HL-60 (cell line): ENCODE measurements at regions not wholly inside any gene's neighbourhood (a gene's known extent, or its start where the extent isn't known, plus 50 kb on each side); places are given as distances from the start of the nearest gene placed in this dataset.

Experiments used
- DNase-seq, 2 experiments: peaks; one replicate each; pipeline ENCODE4 v3.0.0-alpha.2; 2010 to 2020; ENCODE audit warnings: low read depth in 1 of 2, low spot score in 1 of 2
- H3K27ac ChIP-seq: fragments of 250-450 bp; sonication (Bioruptor Pico); replicated peaks from 2 replicates; pipeline ENCODE4 v1.5.1; 2020; ENCODE audit warnings: mild to moderate bottlenecking, moderate library complexity
- H3K27me3 ChIP-seq: fragments of 250-450 bp; sonication (Bioruptor Pico); 2 replicates; pipeline ENCODE4 v1.5.1; 2021; ENCODE audit warnings: mild to moderate bottlenecking, moderate library complexity; ENCODE audit not compliant: insufficient read depth, poor library complexity, severe bottlenecking
- H3K4me3 ChIP-seq: replicated peaks from 2 replicates; pipeline ENCODE4 v1.5.1; 2011; ENCODE audit warnings: mild to moderate bottlenecking, control low read depth, low read length; ENCODE audit not compliant: insufficient read depth
- CTCF ChIP-seq: IDR thresholded peaks from one replicate; pipeline ENCODE4 v1.5.1; 2011; ENCODE audit warnings: low read length, control low read depth, inconsistent platforms; ENCODE audit not compliant: insufficient read depth
- GABPA ChIP-seq: IDR thresholded peaks from 2 replicates; pipeline ENCODE4 v1.6.1; 2012; ENCODE audit warnings: low read depth
- POLR2AphosphoS5 ChIP-seq: IDR thresholded peaks from 2 replicates; pipeline ENCODE4 v1.6.1; 2012; ENCODE audit warnings: low read depth
- REST ChIP-seq: IDR thresholded peaks from 2 replicates; pipeline ENCODE4 v1.6.1; 2012; ENCODE audit warnings: low read depth; ENCODE audit not compliant: insufficient replicate concordance
- SPI1 ChIP-seq: IDR thresholded peaks from 2 replicates; pipeline ENCODE4 v1.6.1; 2012; ENCODE audit warnings: low read depth, mild to moderate bottlenecking, borderline replicate concordance

- DNase-seq = no peak
- no peaks in the 10 kb centered on the region for H3K27me3 ChIP-seq
- TF ChIP-seq GABPA (no peak), SPI1 (no peak), CTCF (no peak), POLR2AphosphoS5 (no peak), REST (no peak)
- no peak overlapping the region for H3K4me3 ChIP-seq
- no peak overlapping the region for H3K27ac ChIP-seq
Observed at GRCh38 chr5:84725946-84726570, 341.4 kb upstream of the EDIL3 start.

- DNase-seq = no peak
- TF ChIP-seq REST = no peak
- Histone ChIP-seq H3K4me3 (no peak overlapping the region), H3K27ac (no peak overlapping the region), H3K27me3 (no peaks in the 10 kb centered on the region)
Observed at GRCh38 chr5:84724683-84725082, 340.0 kb upstream of the EDIL3 start.

GRCh38 chr5:84724181-84724580 lies 339.5 kb upstream of the EDIL3 start:
- H3K27me3 ChIP-seq = no peaks in the 10 kb centered on the region
- DNase-seq = no peak
- H3K27ac ChIP-seq = no peak overlapping the region
- no peak for TF ChIP-seq CTCF
- no peak for TF ChIP-seq SPI1
- no peak for TF ChIP-seq GABPA
- TF ChIP-seq POLR2AphosphoS5 = no peak
- TF ChIP-seq REST = no peak
- H3K4me3 ChIP-seq = no peak overlapping the region
